ENCODE measurements at regions not wholly inside any gene's neighbourhood (a gene's known extent, or its start where the extent isn't known, plus 50 kb on each side); places are given as distances from the start of the nearest gene placed in this dataset.
"Not testable (repeated sequence)": the region's sequence is repeated elsewhere in the genome, so short reads cannot be mapped to it uniquely, and the experiment has no call there.

DNA sequence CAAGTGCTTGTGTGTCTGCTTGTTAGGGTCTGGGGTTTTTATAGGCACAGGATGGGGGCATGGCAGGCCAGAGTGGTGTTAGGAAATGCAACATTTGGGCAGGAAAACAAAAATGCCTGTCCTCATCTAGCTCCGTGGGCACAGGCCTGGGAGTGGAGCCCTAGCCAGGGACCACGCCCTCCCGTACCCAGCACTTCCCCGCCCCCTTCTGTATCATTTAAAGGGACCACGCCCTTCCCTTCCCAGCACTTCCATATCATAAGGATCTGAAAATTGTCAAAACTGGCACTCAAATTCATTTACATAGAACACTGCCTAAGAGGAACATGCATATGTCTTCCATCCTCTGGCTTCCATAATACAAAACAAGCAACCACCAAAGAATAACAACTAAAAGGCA lies 185.8 kb downstream of the B3GLCT start:
- no peak for FAIRE-seq
- no peak for DNase-seq (ENCODE audit: extremely low spot score, insufficient read length, low read depth)

DNA sequence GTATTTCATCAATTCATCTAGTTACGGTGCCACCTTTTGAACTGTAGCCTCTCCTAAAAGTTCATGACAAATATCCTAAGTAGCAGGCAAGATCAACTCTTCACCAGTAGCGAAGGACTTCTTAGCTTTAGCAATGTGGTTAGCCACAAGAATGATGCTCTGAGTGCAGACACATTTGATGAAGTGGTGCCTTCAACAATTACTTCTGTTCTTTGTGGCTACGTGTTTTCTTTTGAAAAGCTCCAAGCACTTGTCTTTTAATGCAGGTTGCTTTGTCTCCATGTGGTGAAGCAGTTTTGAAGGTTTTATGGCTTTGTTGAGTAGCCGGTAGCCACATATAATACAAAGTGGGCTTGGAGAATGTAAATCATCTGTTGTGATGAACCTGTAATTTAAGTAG lies 194.7 kb downstream of the B3GLCT start:
- no peak for FAIRE-seq

DNA sequence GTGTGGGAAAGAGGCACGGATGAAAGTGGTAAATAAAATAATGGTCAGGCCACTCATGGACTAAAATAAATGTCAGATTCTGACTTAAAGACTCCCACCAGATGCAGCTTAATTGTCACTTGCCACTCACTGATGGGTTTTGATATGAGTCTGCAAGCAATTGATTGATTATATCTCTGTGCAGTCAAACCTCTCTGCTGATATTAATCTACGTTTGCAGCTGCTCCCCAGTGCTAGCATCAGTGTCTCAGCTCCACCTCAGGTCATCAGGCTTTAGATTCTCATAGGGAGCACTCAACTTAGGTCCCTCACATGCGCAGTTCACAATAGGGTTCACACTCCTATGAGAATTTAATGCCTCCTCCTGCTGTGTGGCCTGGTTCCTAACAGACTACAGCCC lies 195.3 kb downstream of the B3GLCT start:
- FAIRE-seq (no peak), DNase-seq (ENCODE audit: extremely low spot score, insufficient read length, low read depth) (no peak)

More for the DNA sequence above, 194.7 kb downstream of the B3GLCT start:
- DNase-seq (ENCODE audit: extremely low spot score, insufficient read length, low read depth) = no peak

DNA sequence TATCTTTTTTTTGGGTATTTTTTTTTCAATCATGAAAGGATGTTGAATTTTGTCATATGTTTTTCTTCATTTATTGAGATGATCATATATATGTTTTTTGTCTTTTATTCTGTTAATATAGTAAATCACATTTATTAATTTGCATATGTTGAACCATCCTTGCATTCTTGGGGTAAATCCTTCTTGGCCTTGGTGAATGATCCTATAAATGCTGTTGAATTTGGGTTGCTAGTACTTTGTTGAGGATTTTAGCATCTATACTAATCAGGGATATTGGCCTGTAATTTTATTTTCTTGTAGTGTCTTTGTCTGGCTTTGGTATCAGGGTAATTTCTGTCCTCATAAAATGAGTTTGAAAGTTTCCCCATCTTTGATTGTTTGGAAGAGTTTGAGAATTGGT lies 199.9 kb downstream of the B3GLCT start:
- FAIRE-seq (no peak), DNase-seq (ENCODE audit: extremely low spot score, insufficient read length, low read depth) (no peak)

DNA sequence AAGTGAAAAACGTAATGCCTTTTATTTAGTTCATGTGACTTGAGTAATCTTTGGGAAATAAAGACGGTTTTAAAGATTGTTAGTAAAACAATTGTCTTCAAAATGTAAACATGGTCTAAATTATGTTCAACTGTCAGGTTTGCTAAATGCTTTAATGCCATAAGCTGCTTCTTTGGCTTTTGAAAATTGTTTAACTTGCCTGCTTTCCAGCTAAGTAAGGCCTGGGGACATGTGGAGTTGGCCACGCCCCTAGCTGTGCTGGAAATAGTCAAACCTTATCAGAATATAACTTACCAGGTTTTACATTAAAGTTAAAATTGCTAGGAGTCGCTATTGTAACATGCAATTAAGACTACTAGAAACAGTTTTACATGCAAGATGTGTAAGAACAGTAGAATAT lies 203.9 kb downstream of the B3GLCT start:
- not testable (repeated sequence) for DNase-seq (ENCODE audit: extremely low spot score, insufficient read length, low read depth); FAIRE-seq

DNA sequence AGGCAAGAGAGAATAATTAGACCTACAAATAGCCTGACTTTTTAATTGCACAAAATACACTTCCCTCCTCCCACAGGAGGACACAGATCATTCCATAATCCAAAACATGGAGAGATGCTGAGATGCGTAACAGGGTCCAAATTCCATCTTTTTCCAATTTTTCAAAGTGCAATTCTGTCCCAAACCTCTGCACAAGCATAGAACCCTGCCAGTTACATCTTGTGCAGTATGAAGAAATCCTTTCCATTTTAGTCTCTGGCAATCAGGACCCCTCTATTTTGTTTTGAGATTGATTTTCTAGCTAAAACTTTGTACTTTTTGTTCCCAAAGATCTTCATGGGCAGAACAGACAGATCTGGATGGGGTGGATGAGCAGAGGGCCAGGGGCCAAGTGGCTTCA lies 209.2 kb downstream of the B3GLCT start:
- FAIRE-seq (no peak), DNase-seq (ENCODE audit: extremely low spot score, insufficient read length, low read depth) (no peak)

DNA sequence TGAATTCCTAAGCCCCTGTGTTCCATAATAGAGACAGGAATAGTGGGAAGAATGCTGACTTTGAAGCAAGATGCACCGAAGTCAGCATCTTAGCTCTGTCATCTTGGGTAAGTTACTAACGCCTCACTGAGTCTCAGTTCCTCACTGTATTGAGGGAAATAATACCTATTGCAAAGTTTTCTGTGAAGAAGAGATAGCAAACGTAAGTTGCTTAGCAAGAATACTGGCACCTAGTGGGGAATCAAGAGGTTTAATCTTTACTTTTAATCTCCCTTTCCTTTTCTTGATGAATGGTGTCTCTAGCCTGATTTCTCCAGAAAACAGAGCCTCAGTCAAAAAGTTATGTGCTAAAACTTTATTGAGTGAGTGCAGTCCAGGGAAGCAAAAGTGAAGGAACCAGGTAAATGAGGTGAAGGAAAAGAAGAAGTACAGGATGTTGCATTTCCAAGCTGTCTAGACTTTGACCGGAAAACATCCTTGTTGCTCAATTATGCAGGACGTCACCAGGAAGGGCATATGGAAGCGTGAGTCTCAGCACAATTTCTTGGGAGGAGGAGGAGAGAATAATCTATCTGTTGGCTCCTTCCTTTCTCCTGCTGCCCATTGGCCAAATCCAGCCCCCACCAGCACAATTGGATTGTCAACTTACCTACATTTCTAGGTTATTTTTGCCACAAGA lies 210.0 kb downstream of the B3GLCT start:
- no peak for FAIRE-seq

DNA sequence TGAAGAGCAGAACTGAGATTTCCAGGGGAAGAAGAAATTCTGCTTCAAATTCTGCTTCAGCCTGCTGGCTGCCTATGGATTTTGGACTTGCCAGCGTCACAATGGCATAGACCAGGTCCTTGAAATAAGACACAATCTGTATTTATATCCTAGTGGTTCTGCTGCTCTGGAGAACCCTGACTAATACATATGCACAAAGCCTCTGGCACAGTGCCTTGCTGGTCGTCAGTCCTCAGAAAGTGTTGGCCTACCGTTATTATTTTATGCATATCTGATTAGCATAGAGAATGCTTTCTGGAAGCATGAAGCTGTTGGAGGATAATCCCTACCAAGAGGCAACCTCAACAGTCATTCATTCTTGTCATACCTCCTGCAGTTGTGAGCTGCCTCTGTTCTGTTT lies 213.7 kb downstream of the B3GLCT start:
- no peak for DNase-seq (ENCODE audit: extremely low spot score, insufficient read length, low read depth)
- FAIRE-seq = no peak

More for the DNA sequence above, 210.0 kb downstream of the B3GLCT start:
- DNase-seq (ENCODE audit: extremely low spot score, insufficient read length, low read depth) = no peak

DNA sequence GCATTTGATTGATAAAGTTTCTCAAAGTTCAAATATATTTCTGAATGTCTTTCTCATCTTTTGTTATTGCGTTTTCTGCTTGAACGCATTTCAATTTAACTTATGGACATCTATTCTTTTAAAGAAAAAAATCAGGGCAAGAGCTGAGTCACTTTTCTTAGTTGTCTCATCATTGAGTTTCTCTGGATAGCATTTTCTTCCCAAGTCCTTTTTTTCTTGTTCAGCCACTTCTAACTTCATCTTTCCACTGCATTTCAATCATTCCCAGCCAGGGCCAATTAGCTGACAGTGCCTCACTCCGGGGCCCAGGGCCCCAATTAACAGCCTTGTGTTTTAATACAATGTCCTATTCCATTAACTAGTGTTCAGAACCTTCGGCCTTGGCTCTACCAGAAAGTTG lies 216.3 kb downstream of the B3GLCT start:
- DNase-seq (ENCODE audit: extremely low spot score, insufficient read length, low read depth) (no peak), FAIRE-seq (no peak)

DNA sequence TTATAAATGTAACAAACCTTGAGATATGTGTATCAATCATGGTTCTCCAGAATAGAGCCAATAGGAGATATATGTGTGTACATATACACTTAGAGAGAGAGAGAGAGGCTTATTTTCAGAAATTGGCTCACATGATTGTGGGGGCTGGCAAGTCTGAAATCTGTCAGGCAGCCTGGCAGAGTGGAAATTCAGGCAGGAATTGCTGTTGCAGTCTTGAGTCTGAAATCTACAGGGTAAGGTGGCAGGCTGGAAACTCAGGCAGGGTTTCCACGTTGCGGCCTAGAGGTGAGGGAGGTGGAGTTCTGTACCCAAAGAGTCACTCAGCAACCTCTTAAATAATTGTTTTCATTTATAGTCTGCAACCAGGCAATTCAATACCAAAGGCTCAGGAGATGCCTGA lies 218.4 kb downstream of the B3GLCT start:
- FAIRE-seq = no peak

DNA sequence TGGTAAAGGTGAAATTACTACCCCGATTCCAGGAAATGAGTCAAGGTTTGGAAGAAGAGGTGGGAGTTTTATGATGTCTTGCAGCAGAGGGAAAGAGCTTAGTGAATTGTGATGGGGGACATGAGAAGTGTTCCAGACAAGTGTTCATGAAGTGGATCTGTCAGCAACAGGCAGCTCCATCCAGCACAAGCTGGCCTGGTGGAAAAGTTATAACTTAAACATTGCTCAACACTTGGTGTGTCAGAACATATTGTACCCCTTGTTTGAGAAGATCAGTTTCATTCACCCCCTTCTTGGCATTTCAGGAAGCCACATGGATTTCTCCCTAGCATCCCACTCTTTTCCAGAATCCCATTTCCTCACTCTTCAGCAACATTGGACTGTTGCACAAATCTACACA lies 222.0 kb downstream of the B3GLCT start:
- no peak for FAIRE-seq
- no peak for DNase-seq (ENCODE audit: extremely low spot score, insufficient read length, low read depth)

More for the DNA sequence above, 218.4 kb downstream of the B3GLCT start:
- DNase-seq (ENCODE audit: extremely low spot score, insufficient read length, low read depth) = no peak

DNA sequence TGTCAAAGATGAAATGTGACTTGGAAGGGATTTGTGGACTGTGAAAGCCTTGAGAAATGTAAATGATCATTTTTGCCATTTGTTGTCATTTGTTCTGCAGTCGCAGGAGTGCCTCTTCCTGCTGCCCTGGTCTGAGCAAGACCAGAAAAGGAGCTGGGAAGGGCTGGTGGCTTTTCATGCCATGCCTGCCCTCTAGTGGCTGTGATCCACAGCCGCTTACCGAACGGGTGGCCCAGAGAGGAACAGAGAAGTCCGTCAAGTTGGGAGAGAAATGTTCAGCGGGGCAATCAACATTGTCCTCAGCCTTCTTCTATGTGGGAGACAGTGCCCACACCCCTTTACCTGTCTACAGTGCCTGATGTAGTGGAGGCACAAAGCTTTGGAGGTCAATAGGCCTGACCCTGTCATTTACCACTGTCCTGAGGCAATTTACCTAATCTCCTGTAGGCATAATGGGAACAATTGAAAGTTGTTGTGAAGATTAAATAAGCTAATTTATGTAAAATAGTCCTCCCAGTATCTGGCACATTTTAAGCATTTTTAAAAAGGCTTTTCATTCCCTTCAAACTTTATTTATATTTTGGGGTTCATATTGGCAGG lies 224.5 kb downstream of the B3GLCT start:
- peak; percentile 84 for FAIRE-seq
- peak; percentile 53 for DNase-seq (ENCODE audit: extremely low spot score, insufficient read length, low read depth)

DNA sequence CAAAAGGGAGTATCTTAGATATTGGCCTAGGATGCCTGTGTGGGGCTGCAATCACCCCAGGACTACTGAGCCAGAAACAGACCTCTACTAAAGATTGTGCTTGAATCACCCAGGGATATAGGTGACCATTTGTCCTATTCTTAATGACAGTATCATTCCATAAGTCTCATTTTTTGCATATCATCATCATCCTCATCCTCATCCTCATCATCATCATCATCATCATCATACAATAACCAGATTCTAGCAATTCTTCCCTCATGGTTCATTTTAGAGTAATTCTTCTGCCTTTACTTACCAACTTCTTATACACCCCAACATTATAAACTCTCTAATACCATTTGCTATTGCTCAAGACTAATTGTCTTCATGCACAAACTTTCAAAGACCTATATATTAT lies 226.6 kb downstream of the B3GLCT start:
- no peak for DNase-seq (ENCODE audit: extremely low spot score, insufficient read length, low read depth)

DNA sequence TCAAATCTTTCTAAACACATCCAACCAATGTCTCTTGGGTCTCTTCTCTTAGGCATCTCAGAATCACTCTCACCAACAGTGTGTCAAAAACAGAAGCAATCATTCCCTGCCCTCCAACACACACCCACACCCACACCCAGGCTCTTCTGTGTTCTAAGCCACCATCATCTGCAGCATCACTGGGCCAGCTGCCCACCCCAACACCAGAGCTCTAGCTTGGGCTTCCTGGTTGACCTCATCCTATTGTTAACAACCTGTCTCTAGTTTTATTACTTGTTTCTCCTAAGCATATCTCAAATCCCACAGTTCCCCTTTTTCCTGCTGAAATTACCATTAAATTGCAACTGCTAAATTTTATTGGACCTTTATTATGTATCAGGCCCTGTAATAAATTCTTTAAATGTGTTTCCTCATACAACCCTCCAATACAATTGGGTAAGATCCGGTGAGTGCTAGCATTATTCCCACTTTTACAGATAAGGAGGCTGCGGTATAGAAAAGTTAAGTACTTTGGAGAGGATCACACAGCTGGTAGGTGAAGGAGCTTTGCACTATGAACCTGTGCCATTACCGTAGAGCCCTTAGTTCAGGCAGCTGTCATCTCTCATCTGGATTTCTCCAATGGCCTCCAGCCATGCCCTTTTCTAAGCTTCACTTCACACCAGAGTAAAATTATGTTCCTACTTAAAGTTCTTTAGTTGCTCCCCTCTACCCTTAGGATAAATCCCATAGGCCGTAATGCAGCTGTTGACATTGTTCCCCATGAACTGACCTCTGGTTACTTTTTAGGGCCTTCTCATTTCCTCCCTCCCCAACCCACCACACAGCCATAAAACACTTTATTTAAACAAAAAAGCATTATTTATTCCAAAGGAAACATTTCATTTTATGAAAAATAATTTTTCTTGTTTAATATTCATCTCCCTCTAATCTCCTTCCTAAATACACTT lies 227.7 kb downstream of the B3GLCT start:
- DNase-seq (ENCODE audit: extremely low spot score, insufficient read length, low read depth) (no peak), FAIRE-seq (no peak)

More for the DNA sequence above, 226.6 kb downstream of the B3GLCT start:
- FAIRE-seq = no peak

DNA sequence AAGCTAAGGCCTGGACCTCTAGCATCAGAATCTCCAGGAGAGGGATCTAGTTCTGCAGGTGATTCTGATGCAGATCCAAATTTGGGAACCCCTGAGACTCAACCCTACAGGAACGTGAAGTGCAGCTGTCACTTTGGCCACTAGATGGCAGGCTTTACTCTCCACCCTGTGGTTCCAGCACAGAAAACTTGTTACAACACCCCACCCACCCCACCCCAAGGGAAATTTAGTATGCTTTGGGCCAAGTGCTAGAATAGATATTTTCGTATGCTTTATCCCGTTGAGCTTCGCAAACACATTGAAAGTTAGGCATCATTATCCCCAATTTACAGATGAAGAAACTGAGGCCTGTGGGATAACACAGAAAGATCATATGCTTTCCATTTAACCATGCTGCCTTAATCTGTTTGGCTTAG lies 232.0 kb downstream of the B3GLCT start:
- DNase-seq (ENCODE audit: extremely low spot score, insufficient read length, low read depth) = peak; percentile 23
- FAIRE-seq = peak; percentile 69

DNA sequence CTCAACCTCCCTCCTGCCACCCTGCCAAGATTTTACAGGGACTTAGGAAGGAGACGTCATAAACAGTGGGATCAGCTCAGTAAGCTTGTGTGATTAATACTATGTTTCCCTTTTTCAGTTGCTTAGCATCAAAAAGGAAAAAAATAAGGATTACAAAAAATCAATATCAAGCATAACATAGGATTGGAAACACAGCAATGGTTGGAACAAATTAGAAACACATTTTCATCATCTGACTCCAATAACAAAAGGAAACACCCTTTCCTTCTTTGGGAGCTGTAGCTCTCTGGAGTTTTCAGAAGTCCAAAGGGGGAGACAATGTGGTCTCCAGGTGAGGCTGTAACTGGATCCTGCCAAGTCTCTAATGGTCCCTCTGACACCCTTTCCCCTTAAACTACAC lies 233.4 kb downstream of the B3GLCT start:
- FAIRE-seq = no peak

DNA sequence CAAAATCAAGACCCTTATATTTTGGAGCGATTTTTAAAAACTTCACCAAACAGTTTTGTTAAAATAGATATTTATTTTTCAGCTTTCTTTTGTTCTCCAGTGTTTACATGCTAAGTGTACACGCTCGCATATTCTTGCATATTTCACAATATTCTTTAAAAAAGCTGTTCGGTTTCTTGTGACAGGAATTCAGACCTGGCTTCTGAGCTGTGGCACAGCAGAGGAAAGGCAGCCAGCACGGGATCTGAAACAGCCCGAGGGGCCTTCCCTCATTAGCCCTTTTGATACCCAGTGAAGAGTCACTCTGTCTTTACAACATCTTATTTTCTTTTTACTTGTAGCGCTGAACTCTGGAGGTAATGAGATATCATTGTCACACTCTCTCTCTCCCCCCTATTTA lies 234.0 kb downstream of the B3GLCT start:
- FAIRE-seq (no peak), DNase-seq (ENCODE audit: extremely low spot score, insufficient read length, low read depth) (no peak)

More for the DNA sequence above, 233.4 kb downstream of the B3GLCT start:
- DNase-seq (ENCODE audit: extremely low spot score, insufficient read length, low read depth) = no peak

DNA sequence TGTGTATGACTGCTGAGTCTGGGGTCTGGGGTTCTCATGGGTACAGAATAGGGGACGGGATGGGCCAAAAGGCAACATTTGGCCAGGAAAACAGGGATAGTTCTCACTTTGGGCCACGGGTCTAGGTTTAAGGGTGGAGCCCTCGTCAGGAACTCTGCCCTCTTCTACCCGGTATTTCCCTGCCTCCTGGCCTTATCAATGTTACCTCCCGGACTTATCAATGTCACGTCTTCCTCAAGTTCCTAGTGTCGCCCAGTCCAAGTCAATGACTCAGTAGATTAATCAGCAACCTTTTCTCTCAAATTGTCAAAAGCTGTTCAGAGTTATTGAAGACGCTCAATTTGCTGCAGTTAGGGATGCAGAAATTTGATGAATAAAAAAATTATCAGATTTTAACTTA lies 234.8 kb downstream of the B3GLCT start:
- FAIRE-seq (no peak), DNase-seq (ENCODE audit: extremely low spot score, insufficient read length, low read depth) (no peak)

DNA sequence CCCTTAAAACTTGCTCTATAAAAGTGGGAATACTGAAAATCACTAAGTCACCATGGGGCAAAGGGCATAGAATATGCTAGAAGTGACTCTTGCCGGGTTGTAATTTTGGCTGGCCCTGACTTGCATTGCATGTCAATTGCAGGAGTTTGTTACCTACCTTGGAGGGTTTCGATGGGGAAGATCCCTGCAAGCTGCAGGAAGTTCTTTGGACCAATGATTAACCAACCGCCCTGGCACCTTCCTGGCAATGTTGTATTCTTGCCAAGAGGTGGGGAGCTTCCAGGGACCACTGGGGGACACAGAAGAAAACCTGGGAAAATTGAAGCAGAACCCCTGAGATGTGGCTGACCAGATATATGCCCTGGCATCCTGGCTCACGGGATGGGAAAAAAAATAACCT lies 235.8 kb downstream of the B3GLCT start:
- DNase-seq (ENCODE audit: extremely low spot score, insufficient read length, low read depth) (no peak), FAIRE-seq (no peak)

DNA sequence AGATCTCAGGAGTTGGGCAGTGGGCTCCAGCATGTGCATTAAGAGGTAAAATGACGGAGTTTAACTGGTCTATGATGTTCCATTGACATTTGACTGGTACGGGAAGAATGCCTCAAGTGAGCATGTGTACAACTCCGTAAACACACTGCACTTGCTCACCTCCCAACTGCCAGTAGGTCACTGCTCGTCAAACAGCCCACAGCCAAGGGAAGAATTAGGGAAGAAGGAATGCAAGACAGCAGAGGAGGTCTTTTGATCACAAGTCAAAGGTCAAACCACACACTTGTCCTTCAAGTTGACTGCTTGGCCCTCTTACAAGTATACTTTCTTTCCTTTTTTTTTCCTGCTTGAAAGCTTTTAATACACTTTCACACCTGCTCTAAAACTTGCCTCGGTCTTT lies 236.7 kb downstream of the B3GLCT start:
- FAIRE-seq = no peak

DNA sequence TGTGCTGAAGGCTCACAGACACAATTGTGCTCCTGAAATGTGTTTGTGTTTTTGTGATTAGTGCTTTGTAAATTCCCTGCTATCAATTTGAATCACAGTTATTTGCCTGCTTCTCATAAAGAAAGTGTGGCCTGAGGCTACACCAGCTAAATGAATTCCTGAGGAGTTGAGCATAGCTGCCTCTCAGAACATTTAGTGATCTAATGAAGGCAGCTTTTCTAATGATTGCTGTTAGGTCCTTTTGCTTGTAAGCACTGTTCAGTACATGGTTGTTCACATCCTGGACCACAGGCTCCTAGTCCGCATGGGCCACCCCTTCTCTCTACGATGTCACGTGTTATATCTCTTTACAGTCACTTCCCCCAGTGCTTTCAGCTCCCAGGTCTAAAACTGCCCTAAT lies 238.2 kb downstream of the B3GLCT start:
- DNase-seq (ENCODE audit: extremely low spot score, insufficient read length, low read depth) (no peak), FAIRE-seq (no peak)

More for the DNA sequence above, 236.7 kb downstream of the B3GLCT start:
- no peak for DNase-seq (ENCODE audit: extremely low spot score, insufficient read length, low read depth)

Data from GM18507 (cell line).